GM18517 (cell line): ENCODE measurements at regions not wholly inside any gene's neighbourhood (a gene's known extent, or its start where the extent isn't known, plus 50 kb on each side); places are given as distances from the start of the nearest gene placed in this dataset.

Experiments
- ATAC-seq: cut with Tn5 transposase; IDR thresholded peaks from one replicate; pipeline ENCODE4 v1.9.1; 2021; ENCODE audit warnings: mild to moderate bottlenecking, moderate library complexity; ENCODE audit not compliant: unreplicated experiment

GRCh38 chr5:12459326-12459725 lies 555.1 kb upstream of the CTNND2 start:
- ATAC-seq = no peak

- ATAC-seq = no peak
Measured at GRCh38 chr5:12419075-12419474, 514.8 kb upstream of the CTNND2 start.

DNA sequence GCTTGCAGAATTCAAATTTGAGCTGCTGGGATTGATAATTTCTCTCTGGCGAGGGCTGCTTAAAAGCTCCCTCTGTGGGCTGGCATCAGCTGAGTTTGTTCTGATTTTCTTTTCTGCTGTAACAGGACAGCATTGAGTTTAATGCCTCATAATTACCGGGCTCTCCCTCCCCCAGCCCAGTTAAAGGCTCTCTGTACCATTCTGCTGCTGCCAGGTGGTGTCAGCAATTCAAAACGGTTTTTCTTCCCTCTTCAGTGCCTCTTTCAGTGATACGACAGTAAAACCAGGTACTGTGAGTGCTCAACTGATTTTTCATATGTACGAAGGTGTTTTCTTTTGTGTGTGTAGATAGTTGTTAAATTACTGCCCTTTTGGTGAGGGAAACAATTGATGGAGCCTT lies 509.3 kb upstream of the CTNND2 start:
- ATAC-seq = no peak

GRCh38 chr5:12413075-12413474 lies 508.8 kb upstream of the CTNND2 start:
- ATAC-seq = no peak

- ATAC-seq = no peak
Measured at GRCh38 chr5:12399868-12400267, 495.6 kb upstream of the CTNND2 start.

- no peak for ATAC-seq
Measured at GRCh38 chr5:12392246-12392645, 488.0 kb upstream of the CTNND2 start.

DNA sequence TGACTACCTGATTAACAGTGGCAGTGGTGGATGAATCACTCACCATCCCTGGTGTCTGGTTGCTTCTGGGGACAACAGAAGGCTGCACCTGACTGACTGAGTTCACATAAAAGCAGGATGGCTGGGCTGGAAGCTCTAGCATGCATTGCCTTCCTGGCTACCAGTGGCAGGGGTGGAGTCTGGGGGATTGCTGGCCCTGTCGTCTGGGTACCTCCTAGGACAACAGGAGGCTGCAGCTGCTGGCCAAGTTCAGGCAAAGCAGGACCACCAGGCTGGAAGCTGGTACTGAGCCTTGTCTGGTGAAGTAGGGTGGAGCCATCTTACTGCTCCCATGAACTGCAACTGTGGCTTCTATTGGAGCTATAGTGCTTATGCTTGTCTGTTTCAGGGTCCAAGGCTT lies 480.8 kb upstream of the CTNND2 start:
- ATAC-seq = no peak

- ATAC-seq = no peak
Measured at GRCh38 chr5:12384005-12384404, 479.8 kb upstream of the CTNND2 start.

DNA sequence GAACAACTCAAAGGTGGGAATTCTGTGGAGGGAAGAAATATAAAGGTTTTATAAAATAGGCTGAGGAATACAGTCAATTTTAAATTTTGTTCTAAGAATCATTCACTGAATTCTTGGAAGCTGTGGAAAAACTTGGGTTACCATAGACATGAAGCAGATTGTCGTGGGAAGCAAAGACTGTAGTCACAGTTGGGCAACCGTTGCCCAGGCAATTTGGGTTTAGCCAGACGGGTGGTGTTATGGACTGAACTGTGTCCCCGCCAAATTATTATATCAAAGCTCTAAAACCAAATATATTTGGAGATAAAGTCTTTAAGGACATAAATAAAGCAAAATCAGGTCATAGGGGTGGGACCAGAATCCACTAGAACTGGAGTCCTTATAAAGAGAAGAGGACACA lies 463.7 kb upstream of the CTNND2 start:
- ATAC-seq = no peak

- ATAC-seq = no peak
Measured at GRCh38 chr5:12360218-12360617, 456.0 kb upstream of the CTNND2 start.

- no peak for ATAC-seq
Measured at GRCh38 chr5:12358371-12359090, 454.3 kb upstream of the CTNND2 start.

DNA sequence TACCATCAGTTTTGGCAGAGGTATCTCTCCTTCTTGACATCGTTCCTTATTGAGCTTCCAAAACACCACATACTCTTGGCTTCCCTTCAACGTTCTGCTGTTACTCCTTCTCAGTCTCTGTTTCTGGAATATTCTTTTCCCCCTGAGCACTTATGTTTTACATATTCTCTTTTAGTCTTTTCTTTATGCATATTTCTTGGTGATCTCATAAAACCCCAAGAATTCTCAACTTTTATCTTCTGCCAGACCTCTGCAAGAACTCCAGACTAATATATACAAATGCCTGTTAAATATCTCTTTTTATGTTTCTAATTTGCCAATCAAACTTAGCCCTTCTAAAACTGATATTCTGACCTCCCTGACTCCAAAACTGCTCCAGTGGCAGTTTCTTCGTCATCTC lies 453.4 kb upstream of the CTNND2 start:
- no peak for ATAC-seq

GRCh38 chr5:12354686-12355085 lies 450.4 kb upstream of the CTNND2 start:
- no peak for ATAC-seq

DNA sequence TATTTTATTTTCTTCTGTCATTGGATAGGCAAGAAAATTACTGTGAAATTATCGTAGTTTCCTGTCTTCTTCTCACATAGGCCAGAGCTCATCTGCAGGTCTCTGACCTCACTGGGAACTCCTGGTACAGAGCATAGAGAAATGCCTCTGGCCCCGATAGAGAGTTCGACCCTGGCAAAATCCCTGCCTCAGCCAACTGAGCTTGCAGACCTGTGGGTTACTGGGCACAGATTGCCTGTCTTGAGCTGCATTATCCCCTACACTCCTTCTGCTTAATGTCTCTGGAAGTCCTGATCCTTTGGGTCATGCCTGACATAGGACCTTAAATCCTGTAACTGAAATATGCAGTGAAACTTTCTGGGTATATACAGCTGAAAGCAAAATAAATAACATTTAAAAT lies 439.3 kb upstream of the CTNND2 start:
- ATAC-seq = no peak

DNA sequence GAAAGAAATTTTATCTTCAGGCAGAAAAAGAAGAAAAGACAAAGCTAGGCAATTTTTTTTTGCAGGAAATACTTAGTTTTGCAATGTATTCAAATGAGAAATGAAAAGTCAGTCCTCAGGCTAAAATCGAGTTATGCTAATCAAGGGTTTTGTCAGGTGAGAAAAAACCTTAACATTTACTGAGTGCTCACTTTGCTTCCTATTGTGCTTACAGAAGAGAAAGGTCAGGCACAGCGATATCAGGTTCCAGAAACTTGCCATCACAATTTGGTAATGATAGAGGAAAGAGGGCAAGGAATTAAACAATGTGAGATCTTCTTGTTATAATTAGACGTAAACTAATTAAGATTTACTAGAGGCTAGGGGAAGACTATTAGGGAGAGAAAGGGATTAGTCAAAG lies 431.7 kb upstream of the CTNND2 start:
- no peak for ATAC-seq

- ATAC-seq = no peak
Measured at GRCh38 chr5:12332480-12332879, 428.2 kb upstream of the CTNND2 start.

DNA sequence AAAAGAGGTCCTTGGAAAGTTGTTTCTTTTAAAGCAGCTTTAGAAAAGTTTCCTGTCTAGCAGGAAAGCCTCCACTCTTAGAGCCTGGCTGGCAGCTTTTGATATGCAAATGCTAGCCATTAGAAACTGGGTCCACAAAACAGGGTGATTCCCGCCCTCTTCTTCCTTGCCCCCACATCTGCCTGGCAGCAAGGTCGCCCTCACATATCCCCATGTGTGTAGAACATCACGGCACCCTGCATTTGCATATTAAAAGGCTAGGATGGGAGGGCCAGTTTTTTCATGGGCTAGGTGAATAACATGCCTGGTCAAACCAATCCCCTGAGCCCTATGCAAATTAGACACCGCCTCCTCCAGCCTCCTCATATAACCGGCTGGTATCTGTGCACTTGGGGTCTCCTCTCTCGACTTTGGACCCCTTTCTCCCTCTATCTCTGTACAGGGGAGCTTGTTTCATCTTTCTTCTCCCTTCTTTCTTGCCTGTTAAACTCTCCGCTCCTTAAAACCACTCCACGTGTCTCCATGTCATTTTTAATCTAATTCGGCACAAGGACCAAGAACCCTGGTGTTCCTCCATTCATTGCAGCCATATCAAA lies 426.8 kb upstream of the CTNND2 start:
- no peak for ATAC-seq

- ATAC-seq = no peak
Measured at GRCh38 chr5:12330381-12330780, 426.1 kb upstream of the CTNND2 start.

GRCh38 chr5:12323637-12324229 lies 419.5 kb upstream of the CTNND2 start:
- ATAC-seq = no peak

GRCh38 chr5:12322042-12322441 lies 417.8 kb upstream of the CTNND2 start:
- no peak for ATAC-seq

DNA sequence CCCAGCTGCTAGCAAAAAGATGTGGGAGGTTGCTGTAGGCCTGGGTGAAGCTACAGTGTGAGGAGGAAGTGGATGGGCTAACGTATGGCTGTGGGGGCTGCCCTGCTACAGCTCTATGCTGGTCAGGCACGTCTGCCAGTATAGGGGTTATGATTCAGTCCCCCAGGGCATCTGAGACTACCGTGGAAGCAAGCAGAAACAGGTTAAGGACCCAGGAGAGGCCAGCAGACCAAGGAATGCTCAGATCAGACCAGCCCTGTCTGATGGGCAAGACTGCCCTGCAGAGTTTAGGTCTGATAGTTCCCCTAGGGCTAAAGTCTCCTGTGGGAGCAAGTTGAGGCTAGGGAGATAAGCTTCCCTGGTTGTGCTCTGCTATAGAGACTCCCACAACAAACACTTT lies 416.1 kb upstream of the CTNND2 start:
- no peak for ATAC-seq

GRCh38 chr5:12316812-12317211 lies 412.6 kb upstream of the CTNND2 start:
- no peak for ATAC-seq

DNA sequence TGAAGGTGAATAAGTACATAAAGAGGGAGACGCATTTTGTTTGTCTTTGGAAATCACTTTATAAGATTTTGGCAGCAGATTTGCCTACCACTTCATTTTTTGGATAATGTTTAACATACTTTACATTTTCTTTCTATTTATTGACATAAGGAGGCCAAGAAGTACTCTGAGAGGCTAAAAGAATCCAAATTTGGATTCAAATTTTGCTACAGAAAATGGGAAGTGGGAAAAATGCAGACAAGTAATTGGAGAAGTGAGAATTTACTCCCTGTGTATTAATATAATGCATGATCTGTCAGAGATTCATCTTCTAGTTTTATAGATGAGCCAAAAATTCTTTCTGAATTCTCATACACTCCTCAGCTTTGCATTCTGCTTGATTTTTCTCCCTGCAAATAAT lies 411.2 kb upstream of the CTNND2 start:
- ATAC-seq = no peak
